ENCODE measurements at regions not wholly inside any gene's neighbourhood (a gene's known extent, or its start where the extent isn't known, plus 50 kb on each side); places are given as distances from the start of the nearest gene placed in this dataset.

DNA sequence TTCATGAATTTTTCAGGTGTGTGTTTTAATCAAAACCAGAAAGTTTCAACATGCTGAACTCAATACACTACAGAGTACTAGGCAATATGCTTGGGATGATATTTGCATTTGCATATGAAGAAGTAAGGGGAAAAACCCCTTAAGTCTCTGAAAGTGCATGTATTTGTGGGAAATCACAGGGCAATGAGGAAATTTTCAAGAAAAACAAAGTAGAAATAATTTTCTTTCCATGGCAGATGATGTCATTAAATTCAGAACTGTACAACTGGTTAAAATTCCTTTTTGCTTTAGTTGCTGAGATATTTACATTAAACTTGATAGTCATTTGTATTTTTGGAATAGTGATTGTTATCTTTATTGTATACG, 294.0 kb upstream of the TBC1D5 start:
- DNase-seq (ENCODE audit: low read depth), result no peak

DNA sequence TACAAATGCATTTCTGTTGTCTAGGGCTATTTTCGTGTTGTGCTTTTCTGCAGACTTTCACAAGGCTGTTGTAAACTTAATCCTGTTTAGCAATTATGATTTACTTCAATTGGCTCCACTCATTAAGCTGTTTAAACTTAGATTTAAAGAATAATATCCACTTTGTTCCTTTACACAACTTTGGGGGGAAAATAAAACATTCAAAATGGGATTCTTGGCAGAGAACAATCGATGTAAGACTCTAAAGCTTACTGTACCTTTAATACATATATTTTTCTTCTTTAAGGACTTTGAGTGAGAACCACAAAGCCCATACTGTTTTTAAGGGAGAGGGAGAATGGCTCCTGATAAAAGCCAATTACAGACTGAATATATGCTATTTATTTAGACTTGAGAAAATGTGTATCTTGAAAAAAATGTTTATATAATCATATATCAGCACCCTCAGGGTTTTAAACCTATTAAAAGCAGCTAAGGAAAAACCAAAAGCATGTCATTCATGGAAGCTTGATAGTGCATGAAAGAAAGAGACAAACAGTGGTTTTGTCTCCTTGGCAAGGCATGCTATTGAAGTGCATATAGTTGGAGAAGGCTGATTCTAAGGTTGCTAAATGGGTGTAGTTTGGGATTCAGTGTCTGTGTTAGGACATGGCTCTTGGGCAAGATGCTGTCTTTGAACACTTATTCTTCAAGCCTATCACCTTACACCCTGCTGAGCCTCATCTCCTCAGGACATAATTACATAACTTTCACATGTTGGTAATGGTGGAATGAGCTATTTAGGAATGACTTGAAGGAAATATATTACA, 293.4 kb upstream of the TBC1D5 start:
- DNase-seq (ENCODE audit: low read depth), result no peak

DNA sequence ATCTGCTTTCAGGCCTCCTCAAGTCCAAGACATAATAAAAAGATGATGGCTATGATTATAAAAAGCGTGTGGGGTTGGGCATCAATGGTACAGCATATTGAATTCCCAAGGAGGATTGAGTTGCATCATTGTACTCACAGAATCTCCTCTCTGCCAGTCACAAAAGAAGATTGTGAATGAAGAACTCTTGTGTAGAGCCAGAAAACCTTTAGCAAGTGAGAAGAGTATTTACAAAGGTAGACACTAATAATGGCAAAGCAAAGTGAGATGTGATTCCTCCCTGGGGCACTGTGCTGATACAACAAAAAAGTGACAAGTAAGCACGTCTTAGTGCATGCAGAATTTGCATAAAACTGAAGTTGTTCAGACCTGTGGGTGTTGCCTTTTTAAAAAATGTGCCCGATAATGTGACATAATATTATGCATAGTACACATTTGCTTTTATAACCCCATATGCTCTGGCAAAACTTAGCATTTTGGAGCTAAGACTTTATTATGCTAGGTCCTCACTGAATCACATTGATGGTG, 291.2 kb upstream of the TBC1D5 start:
- no peak for DNase-seq (ENCODE audit: low read depth)

DNA sequence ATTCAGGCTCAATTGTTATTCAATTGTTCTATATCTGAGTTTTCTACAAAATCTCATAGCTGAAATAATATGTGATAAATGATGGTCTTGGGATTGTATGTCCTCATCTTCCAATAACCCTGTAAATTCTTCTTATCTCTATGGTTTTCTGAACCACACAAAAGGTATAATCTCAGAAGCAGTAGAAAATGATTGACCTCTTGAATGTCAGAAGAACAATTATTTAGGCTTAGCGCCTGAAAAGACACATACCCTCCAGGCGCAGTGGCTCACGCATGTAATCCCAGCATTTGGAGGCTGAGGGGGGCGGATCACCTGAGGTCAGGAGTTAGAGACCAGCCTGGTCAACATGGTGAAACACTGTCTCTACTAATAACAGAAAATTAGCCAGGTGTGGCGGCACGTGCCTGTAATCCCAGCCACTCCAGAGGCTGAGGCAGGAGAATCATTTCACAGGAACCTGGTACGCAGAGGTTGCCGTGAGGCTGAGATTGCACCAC, 288.0 kb upstream of the TBC1D5 start:
- DNase-seq (ENCODE audit: low read depth), result no peak

DNA sequence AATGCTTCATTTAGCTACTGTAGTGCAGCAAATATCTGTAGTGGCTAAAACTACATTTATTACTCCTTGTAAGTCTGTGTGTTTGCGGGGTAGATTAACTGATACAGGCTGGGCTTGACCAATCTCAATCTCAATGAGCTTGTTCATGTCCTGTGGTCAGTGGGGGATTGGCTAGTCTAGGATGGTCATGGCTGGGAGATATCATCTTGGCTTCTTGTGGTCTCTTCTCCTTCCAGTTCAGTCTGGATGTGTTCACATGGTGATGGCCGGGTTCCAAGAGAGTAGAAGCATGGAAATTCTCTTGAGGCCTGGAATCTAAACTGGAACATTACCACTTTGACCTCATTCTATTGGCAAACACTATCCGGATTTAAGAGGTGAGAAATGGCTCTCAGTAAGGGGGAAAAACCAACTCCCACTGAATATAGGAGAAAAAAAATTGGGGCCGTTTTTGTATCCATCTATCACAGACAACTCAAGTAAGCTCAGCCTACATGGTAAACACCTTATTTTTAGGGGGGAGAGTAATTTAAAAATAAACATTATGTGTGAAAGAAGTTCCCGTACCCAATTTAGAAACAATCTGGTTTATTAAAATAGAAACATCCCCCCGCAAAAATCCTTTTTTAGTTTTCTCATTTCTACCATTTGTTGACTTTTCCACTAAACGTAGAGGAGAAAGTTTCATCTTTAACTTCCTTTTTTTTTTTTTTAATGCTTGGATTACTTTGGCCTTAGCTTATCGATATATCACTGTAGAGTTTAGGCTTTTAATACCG, 284.9 kb upstream of the TBC1D5 start:
- no peak for DNase-seq (ENCODE audit: low read depth)

DNA sequence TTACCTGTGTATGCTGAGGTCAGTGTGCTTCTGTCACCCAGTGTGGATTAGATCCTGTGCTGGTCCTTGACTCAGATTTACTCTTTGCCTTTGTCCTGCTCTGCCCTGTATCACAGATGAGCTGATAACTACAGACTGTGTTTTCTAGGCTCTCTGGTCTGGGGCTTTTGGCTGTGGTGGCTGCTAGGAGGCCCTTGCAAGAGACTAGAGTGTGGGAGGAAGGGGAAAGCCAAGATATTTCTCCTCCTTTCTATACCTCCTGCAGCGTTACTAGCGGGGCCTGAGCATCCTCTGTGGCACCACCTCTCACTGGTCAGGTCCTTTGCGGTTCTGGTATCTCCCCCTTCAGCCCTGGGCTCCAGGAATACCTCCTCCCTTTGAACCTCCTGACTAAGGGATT, 282.3 kb upstream of the TBC1D5 start:
- DNase-seq (ENCODE audit: low read depth), result no peak

DNA sequence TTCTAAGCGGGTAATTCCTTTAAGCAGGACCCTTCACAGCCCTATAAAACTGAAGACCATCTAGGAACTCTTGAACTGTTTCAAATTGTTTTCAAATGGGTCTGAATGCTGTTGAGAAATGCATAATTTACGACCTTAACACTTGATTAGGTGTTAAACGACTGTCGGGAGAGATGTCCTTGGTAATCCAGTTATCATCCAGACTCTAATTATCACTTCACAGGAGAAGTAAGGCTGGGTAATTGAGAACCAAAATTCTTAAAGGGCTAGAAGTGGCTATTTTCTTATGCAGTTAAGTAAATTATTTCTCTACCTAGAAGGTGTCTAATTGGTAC, 276.7 kb upstream of the TBC1D5 start:
- no peak for DNase-seq (ENCODE audit: low read depth)

DNA sequence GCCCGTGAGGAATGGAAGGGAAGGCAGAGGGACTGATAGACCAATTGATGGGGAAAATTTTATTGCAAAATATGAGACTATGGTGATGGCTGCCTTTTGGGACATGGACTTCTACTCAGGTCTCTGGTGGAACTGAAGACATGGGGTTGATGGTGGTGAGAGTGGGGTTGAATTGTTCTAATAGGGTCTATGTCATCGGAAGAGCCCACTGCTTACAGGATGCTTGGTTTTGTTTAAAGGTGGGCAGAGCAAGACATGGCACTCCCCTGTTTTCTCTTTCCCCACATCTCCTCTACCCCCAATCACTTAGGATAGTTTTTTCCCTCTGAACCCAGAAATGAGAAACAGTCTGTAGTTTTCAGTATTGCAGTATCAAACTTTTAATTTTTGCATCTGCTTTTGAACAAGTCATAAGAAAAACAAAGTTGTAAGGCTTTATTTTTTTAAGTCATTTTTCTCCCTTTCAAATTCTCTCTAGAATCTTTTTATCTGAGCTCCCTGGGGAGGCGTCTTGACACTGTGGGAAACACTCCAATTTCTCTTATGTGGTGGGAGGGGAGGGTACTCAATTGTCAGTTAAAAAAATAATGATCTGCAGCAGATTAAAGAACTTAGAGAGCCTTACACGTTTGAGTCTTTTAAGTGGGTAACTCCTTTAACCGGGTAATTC, 276.2 kb upstream of the TBC1D5 start:
- DNase-seq (ENCODE audit: low read depth), result no peak

DNA sequence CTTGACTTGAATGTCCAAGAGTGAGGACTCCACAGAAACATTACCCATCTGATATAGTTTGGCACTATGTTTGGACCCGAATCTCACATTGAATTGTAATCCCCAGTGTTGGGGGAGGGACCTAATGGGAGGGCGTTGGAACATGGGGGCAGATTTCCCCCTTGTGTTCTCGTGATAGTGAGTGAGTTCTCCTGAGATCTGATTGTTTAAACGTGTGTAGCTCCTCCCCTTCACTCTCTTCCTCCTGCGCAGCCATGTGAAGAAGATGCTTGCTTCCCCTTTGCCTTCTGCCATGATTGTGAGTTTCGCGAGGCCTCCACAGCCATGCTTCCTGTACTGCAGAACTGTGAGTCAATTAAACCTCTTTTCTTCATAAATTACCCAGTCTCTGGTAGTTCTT, 273.9 kb upstream of the TBC1D5 start:
- no peak for DNase-seq (ENCODE audit: low read depth)

DNA sequence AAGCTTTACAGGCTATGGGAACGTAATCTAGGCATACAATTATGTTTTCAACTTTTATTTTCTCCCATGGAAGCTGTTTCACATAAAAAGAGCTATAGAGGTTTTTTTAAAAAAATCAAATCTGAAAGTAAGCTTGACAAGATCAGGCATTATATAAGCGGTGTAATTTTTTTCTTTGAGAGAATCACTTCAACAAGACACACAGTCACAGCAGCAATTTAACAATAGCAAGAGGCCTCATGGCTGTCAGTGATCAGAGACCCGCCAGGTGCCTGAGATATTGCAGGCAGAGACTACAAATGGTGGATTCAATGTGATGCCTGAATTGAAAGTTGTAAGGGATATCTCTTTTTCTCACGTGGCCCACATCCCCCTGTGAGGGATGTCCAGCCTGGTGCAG, 270.5 kb upstream of the TBC1D5 start:
- no peak for DNase-seq (ENCODE audit: low read depth)

DNA sequence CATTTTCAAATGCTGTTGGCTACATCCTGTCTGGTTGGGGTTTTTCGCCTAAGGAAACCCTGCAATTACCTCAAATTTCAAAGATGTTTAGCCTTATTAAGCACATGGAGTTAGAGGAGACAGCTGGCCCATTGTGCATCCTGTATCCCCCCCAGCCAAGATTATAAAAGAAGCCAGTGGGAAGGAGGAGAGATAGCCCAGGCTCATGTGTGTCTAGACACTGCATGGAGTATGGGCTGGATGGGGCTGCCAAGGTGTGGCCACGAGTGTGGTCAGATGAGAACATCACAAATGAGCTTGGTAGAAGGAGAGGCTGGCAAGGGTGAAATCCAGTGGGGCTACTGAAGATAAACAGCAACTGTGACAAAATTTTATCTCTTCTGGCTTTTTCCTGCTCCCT, 270.0 kb upstream of the TBC1D5 start:
- DNase-seq (ENCODE audit: low read depth), result no peak

DNA sequence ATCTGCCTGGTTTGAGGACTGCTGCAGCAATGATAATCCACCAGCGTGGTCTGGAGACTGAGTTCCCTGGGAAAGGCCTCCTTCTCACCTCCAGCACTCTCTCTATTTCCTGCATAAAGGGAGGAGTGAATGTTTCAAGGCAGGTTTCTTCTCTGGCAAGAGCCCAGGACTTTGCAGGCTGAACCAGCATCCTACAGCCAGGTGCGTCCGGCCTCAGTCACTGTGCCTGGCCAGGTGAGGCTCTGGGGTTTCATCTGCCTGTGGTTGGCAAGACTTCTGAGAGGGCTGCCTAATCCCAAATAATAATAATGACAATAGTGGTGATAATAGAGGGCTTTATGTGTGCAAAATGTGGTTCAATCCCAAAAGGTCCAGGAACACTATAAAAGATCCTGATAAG, 269.0 kb upstream of the TBC1D5 start:
- DNase-seq (ENCODE audit: low read depth), result no peak

DNA sequence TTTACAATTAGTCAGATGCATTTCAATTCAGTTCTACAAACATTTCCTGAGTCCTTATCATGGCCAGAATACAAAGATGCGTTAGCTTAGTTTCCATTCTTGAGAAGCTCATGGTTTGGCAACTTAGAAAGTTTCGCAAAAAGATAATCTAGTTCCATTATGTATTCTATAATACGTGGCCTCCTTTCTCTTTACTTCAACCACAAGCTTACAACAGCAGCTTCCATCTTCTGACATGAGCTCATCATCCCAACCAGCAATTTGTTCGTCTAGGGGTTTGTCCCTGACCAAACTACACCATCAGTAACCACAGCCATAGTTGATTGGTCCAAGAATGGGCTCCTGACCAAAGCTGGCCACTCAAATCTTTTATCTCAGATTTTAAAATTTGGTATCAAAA, 267.6 kb upstream of the TBC1D5 start:
- DNase-seq (ENCODE audit: low read depth), result no peak

DNA sequence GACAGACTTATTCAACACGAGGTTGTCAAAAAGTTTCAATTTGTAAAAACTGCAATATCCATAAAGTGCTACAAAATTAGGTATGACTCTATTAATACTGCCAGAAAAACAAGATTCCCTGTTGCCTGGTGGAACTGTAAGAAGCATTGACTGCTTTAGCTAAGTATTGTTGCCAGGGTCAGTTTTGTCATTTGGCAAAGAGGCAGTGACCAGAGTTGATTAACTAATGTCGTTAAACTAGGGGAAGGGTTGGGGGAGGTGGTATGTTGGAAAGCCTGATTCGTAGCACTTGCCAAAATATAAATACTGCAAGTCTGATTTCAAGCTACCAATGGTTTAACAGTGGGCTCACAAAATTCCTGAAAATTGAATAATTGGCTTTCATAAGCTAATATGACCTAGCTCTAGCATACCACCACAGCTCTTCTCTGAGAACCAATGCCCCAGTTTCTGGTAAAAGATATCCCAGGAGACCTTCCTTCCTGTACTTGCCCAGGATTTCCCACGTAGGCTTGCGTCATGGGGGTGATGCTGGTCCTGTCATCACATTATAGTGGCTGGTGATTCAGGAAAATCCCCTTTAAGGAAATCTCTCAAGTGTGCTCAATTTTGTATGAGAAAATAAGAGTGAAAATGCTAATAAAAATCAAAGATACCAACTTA, 266.4 kb upstream of the TBC1D5 start:
- DNase-seq (ENCODE audit: low read depth), result no peak

DNA sequence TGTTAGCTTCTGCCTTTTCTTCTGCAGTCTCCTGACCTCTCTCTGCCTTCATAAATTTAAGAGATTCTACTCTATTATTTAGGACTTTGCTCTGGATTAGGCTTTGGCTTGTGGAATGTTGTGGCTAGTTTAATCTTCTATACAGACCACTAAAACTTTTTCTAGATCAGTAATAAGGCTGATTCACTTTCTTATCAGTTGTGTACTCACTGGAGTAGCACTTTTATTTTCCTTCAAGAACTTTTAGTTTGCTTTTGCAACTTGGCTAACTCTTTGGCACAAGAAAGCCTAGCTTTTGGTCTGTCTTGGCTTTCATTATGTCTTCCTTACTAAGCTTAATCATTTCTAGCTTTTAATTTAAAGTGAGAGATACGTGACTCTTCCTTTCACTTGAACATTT, 265.5 kb upstream of the TBC1D5 start:
- DNase-seq (ENCODE audit: low read depth), result no peak

DNA sequence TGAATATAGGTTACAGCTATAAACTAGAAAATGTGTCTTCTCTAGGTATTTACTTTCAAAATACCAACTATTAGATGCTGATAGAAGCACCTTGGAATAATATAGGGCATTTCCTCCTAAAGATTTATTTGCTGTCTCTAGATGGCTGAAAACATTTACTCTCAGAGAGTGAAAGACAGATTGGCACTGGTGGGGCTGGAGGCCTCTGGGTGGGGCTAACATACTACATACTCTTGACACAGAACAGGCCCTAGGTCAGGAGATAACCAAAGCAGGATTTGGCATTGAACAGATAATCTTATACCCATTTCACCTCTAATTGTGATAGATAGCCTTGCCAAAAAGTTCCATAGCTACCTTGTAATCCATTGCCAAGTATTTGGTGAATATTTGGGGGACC, 253.3 kb upstream of the TBC1D5 start:
- DNase-seq (ENCODE audit: low read depth), result no peak

DNA sequence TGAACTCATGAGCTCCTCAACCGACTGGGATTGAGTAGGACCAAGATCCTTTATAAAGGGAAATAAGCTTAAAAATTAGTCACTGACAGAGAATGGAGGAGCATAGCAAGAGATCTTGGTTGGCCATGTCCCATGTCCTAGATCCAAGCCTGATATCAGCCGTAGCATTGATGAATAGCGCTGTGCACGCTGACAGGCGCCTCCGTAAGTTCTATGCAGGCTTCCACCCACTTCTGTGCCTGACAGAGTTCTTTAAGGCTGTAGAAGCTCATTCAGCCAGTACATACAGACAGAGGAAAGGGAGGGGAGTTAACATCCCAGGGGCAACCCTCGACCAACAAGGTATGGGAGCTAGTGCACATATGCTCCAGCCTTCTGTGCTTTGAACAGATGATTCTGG, 251.7 kb upstream of the TBC1D5 start:
- no peak for DNase-seq (ENCODE audit: low read depth)

DNA sequence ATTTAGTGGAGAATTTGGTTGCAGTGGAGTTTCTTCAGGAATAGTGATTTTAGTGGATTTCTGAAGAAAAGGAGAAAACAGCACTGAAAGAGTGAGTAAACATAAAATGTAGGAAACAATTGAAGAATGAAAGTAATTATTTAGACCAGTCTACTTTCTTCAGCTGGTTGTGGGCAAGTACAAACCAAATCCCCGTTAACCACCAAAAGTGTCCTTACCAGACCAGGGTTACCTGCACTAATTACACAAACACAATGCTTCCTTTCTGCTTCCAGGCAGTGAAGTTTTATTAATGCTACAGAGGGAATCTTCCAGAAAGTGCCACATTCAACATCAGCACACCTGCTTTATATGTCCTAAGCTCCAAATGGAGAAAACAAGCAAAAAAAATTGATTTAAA, 248.0 kb upstream of the TBC1D5 start:
- no peak for DNase-seq (ENCODE audit: low read depth)

DNA sequence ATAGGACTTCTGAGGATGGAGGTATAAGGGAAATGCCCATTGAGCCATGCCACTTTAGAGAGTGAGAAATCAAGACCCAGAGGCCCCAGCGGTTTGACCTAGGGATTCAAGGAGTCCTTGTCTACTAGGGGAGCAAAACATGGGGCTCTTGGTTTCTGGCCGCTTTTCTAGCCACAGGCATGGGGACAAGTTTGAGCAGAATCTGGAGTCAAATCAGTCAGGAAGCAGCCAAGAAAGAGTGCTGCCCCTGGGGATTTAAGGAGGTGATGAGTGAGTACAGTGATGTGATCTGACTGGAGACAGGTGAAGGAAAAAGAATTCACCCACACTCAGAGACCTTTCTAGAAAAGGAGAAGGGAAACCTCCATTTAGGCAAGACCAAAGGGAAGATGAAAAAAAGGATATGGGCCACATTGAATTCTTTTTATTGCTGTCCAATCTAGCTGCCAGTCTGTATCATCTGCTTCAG, 244.0 kb upstream of the TBC1D5 start:
- no peak for DNase-seq (ENCODE audit: low read depth)

DNA sequence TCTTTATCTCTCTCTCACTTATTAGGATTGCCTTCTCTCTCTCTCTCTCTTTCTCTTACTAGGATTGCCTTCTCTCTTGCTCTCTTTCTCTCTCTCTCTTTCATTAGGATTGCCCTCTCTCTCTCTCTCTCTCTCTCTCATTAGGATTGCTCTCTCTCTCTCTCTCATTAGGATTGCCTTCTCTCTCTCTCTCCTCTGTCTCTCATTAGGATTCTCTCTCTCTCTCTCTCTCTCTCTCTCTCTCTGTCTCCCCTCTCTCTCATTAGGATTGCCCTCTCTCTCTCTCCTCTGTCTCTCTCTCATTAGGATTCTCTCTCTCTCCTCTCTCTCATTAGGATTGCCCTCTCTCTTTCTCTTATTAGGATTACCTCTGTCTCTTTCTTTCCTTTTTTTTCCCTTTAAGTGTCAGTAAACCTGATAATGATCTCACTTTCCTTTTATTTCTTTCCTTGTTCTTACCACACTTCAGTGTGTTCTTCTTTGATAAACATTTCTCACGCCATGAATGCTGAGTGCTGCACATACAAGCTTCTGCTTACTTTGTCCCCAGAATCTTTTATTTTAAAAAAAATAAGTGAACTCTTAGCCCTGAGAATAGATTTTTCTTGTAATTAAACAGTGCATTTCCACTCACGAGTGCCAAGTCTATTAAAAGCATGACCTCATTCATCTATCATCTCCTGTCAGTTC, 243.4 kb upstream of the TBC1D5 start:
- DNase-seq (ENCODE audit: low read depth), result no peak

DNA sequence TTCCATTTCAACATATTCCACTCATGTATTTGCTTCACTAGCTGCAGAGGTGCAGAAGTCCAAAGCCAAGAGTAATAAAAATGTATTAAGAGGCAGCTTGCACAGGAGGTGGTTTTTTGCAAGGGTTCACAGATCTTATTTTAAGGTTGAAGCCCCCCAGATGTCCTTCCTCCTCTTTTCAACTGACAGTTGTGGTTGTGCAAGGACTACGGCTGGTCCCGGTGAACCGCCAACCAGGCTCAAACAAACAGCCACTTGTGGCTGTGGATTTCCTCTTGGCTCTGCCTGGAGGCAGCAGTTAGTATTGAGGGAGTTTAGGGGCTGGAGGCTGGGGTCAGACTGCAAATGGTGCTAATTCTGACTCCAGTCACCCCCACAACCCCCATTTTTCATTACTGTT, 240.7 kb upstream of the TBC1D5 start:
- no peak for DNase-seq (ENCODE audit: low read depth)

All from activated gamma-delta T cell treated with anti-CD3 and anti-CD28 coated beads, Interleukin-2, amount 50 U/mL, for 16 hours (primary cell).